Kidney epithelial cell (primary cell): ENCODE measurements at regions not wholly inside any gene's neighbourhood (a gene's known extent, or its start where the extent isn't known, plus 50 kb on each side); places are given as distances from the start of the nearest gene placed in this dataset.

Source experiments
- DNase-seq: peaks from one replicate; pipeline ENCODE4 v3.0.0-alpha.2; 2010; ENCODE audit warnings: low read depth
- H3K27me3 ChIP-seq: 2 replicates; pipeline ENCODE4 v1.6.0; 2011; ENCODE audit warnings: low read length; ENCODE audit not compliant: control insufficient read depth, insufficient read depth
- H3K36me3 ChIP-seq: 2 replicates; pipeline ENCODE4 v1.5.1; 2011; ENCODE audit warnings: low read length; ENCODE audit not compliant: control insufficient read depth, insufficient read depth
- H3K4me3 ChIP-seq: 2 replicates; pipeline ENCODE4 v1.5.1; 2011; ENCODE audit warnings: low read depth, mild to moderate bottlenecking, control low read depth, low read length
- TF ChIP-seq, protein P1 (sequence below): IDR thresholded peaks from 2 replicates; pipeline ENCODE4 v1.5.1; 2011; ENCODE audit warnings: mild to moderate bottlenecking, moderate library complexity, low read length, control low read depth, inconsistent platforms; ENCODE audit not compliant: insufficient read depth, poor library complexity, severe bottlenecking

DNA sequence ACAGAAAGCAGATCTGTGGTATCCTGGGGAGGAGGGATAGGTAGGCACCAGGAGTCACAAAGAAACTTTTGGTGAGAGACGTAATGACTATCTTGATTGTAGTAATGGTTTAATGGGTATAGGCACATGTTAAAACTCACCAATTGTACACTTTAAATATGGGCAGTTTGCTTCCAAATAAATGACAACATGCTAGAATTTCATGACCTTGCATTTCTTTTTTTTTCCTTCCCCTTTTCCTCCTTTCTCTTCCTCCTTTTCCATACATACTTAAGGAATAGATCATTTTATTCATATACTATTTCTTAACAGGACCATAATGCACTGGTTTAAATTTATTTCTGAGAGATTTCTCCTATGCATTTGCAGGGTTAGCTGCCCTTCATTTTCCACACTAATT, 341.8 kb downstream of the TMEM182 start:
- TF ChIP-seq, protein P1, sequence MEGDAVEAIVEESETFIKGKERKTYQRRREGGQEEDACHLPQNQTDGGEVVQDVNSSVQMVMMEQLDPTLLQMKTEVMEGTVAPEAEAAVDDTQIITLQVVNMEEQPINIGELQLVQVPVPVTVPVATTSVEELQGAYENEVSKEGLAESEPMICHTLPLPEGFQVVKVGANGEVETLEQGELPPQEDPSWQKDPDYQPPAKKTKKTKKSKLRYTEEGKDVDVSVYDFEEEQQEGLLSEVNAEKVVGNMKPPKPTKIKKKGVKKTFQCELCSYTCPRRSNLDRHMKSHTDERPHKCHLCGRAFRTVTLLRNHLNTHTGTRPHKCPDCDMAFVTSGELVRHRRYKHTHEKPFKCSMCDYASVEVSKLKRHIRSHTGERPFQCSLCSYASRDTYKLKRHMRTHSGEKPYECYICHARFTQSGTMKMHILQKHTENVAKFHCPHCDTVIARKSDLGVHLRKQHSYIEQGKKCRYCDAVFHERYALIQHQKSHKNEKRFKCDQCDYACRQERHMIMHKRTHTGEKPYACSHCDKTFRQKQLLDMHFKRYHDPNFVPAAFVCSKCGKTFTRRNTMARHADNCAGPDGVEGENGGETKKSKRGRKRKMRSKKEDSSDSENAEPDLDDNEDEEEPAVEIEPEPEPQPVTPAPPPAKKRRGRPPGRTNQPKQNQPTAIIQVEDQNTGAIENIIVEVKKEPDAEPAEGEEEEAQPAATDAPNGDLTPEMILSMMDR, result no peak
- H3K27me3 ChIP-seq, result no peaks in the 10 kb centered on the region
- no peaks in the 10 kb centered on the region for H3K36me3 ChIP-seq
- DNase-seq, result no peak
- no peak overlapping the region for H3K4me3 ChIP-seq

GRCh38 chr2:103119352-103119751, 357.5 kb downstream of the TMEM182 start:
- DNase-seq, result no peak
- H3K36me3 ChIP-seq, result no peaks in the 10 kb centered on the region
- no peak overlapping the region for H3K4me3 ChIP-seq
- TF ChIP-seq, protein P1, result no peak
- H3K27me3 ChIP-seq, result no peaks in the 10 kb centered on the region

DNA sequence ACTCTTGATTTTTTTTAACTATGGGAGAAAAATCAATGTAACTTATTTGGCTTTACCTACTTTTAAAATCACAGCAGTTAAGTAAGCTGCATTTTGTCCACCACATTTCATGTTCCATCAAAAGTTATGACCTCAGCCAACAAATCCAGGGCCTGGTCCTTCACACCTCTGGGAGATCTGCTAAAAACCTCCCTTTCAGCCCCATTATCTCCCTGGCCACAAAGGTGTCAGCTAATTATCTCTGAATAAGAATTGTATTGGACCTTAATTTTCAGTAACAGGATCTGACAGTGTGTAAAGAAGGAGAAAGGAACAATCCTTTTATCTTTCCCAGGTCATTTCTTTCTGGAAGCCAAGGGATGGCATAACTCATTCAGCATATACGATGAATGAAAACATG, 359.3 kb downstream of the TMEM182 start:
- no peaks in the 10 kb centered on the region for H3K27me3 ChIP-seq
- no peak overlapping the region for H3K4me3 ChIP-seq
- H3K36me3 ChIP-seq, result no peaks in the 10 kb centered on the region
- DNase-seq, result no peak
- TF ChIP-seq, protein P1, result no peak

DNA sequence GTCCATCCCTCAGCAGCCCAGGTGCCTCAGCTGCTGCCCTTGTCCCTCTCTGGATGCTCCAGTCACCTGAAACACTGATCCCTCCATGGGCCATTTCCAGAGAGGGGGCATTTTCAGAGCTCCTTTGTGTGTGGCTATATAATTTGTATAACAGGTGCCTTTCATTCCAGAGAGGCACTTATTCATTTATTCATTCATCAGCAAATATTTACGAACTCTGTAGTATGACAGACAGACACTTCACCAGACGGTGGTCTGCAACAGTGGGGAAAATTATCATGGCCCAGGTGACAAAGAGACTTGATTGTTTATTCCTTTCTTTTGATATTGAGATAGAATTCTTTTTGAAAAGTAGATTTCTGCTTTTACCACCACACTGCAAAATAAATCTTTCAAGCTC, 361.7 kb downstream of the TMEM182 start:
- Histone ChIP-seq H3K27me3 (no peaks in the 10 kb centered on the region), H3K36me3 (no peaks in the 10 kb centered on the region), H3K4me3 (no peak overlapping the region)
- no peak for DNase-seq
- TF ChIP-seq, protein P1, result no peak

DNA sequence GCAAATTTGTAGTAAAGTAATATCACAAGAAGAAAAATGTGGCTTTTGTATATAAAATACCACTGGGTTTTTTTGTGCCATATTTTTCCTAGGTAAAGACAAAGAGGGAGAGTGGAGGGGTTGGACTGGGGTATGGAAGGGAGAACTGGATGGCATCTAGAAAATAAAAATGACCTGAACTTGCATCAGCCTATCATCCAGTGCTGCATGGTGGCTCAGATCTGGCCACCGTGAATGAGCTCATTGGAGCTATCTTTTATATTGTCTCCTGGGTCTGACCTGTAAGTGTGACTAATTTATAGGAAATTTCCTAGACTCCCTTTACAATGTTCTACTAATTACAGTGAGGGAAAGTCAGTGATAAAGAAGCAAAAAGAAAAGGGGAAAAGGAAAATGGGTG, 369.0 kb downstream of the TMEM182 start:
- TF ChIP-seq, protein P1, result no peak
- Histone ChIP-seq H3K27me3 (no peaks in the 10 kb centered on the region), H3K4me3 (no peak overlapping the region), H3K36me3 (no peaks in the 10 kb centered on the region)
- DNase-seq, result no peak

DNA sequence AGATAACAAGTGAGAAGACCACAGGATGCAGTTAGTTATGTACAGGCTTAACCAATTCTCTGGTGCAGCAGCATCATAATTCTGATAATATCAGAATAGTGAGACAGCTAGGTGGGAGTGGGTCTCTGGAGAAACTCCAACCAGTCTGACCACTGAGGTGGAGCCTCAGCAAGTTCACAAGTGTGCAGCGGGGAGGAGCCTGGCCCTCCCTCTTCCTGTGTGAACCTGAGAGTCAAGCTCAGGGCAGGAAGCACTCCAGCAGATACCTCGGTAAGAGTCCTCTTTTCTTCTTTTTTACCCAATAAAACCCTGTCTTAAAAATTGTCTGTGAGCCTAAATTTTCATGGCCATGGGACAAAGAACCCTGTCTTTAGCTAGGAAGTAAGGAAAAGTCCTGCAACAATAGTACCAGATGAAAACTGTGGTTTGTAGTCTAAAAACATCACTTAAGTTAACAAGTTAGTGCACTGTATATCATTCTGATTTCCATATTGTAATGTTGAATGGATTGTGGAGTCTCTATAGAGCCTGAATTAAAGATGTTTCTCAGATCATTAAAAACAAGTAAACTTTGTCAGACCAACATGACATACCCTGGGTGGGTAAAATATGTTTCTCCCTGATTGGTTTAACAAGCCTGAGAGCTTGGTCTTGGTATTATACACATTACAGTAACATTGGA, 370.8 kb downstream of the TMEM182 start:
- H3K36me3 ChIP-seq, result no peaks in the 10 kb centered on the region
- DNase-seq, result no peak
- TF ChIP-seq, protein P1, result no peak
- no peak overlapping the region for H3K4me3 ChIP-seq
- H3K27me3 ChIP-seq, result no peaks in the 10 kb centered on the region
